ENCODE measurements at regions not wholly inside any gene's neighbourhood (a gene's known extent, or its start where the extent isn't known, plus 50 kb on each side); places are given as distances from the start of the nearest gene placed in this dataset.

GRCh38 chr2:38494394-38494793, 108.3 kb downstream of the HNRNPLL start:
- TF ChIP-seq CTCF (IDR thresholded peaks at IDR 0.05; ENCODE audit: low read length, missing control alignments), result no peak
- no peak overlapping the region for H3K4me3 ChIP-seq (replicated peaks; ENCODE audit: low read depth, low read length)
- no peak for DNase-seq (ENCODE audit: low read depth)

- no peak for TF ChIP-seq CTCF (IDR thresholded peaks at IDR 0.05; ENCODE audit: low read length, missing control alignments)
- DNase-seq (ENCODE audit: low read depth), result no peak
- H3K4me3 ChIP-seq (replicated peaks; ENCODE audit: low read depth, low read length), result no peak overlapping the region
These were observed 110.6 kb downstream of the HNRNPLL start for GRCh38 chr2:38492042-38492615.

GRCh38 chr2:38491436-38491835, 111.3 kb downstream of the HNRNPLL start:
- no peak overlapping the region for H3K4me3 ChIP-seq (replicated peaks; ENCODE audit: low read depth, low read length)
- no peak for DNase-seq (ENCODE audit: low read depth)
- TF ChIP-seq CTCF (IDR thresholded peaks at IDR 0.05; ENCODE audit: low read length, missing control alignments), result no peak

GRCh38 chr2:38489846-38490245, 112.8 kb upstream of the ATL2 start:
- TF ChIP-seq CTCF (IDR thresholded peaks at IDR 0.05; ENCODE audit: low read length, missing control alignments), result no peak
- H3K4me3 ChIP-seq (replicated peaks; ENCODE audit: low read depth, low read length), result no peak overlapping the region
- DNase-seq (ENCODE audit: low read depth), result no peak

- no peak overlapping the region for H3K4me3 ChIP-seq (replicated peaks; ENCODE audit: low read depth, low read length)
- TF ChIP-seq CTCF (IDR thresholded peaks at IDR 0.05; ENCODE audit: low read length, missing control alignments), result no peak
- no peak for DNase-seq (ENCODE audit: low read depth)
These were observed 110.8 kb upstream of the ATL2 start for GRCh38 chr2:38487852-38488251.

GRCh38 chr2:38486213-38487026, 109.3 kb upstream of the ATL2 start:
- H3K4me3 ChIP-seq (replicated peaks; ENCODE audit: low read depth, low read length), result no peak overlapping the region
- DNase-seq (ENCODE audit: low read depth), result no peak
- no peak for TF ChIP-seq CTCF (IDR thresholded peaks at IDR 0.05; ENCODE audit: low read length, missing control alignments)

GRCh38 chr2:38485734-38486133, 108.7 kb upstream of the ATL2 start:
- no peak overlapping the region for H3K4me3 ChIP-seq (replicated peaks; ENCODE audit: low read depth, low read length)
- TF ChIP-seq CTCF (IDR thresholded peaks at IDR 0.05; ENCODE audit: low read length, missing control alignments), result no peak
- DNase-seq (ENCODE audit: low read depth), result no peak
